ENCODE measurements at regions not wholly inside any gene's neighbourhood (a gene's known extent, or its start where the extent isn't known, plus 50 kb on each side); places are given as distances from the start of the nearest gene placed in this dataset.

DNA sequence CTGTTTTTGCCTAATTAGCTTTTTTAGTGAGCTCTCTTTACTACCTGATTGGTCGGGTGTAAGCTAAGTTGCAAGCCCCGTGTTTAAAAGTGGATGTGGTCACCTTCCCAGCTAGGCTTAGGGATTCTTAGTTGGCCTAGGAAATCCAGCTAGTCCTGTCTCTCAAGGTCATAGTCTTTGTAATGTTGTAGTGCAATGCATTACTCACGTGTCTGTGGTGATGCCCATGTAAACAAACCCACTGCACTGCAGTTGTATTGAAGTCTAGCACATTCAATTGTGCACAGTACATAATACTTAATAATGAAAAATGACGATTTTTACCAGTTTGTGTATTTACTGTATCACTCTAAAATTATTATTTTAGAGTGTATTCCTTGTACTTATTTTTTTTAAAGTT is 335.5 kb downstream of the NUAK1 start:
- no peak for TF ChIP-seq CTCF (IDR thresholded peaks at IDR 0.05)
- no peak for TF ChIP-seq POLR2A (IDR thresholded peaks at IDR 0.05)
- no peak for TF ChIP-seq EP300 (IDR thresholded peaks at IDR 0.05)

Measured in upper lobe of left lung (tissue), 4 donors.